CD4-positive, CD25-positive, alpha-beta regulatory T cell (primary cell): ENCODE measurements at regions not wholly inside any gene's neighbourhood (a gene's known extent, or its start where the extent isn't known, plus 50 kb on each side); places are given as distances from the start of the nearest gene placed in this dataset.

Experiments
- ATAC-seq, 2 donors: fragments of 150-1000 bp; cut with Tn5 transposase; one replicate each; pipeline ENCODE4 v1.10.0; 2021; ENCODE audit warnings: low read depth in 2 of 2, moderate number of reproducible peaks in 2 of 2, moderate library complexity in 1 of 2
- DNase-seq, 3 donors: peaks; one replicate each; pipeline versions ENCODE4 v3.0.0 to v3.0.0-alpha.2; 2012 to 2022; ENCODE audit warnings: mixed read lengths in 1 of 3
- H3K27ac ChIP-seq: one replicate; pipeline ENCODE4 v1.7.0; 2013; ENCODE audit warnings: mild to moderate bottlenecking, low read length; ENCODE audit not compliant: insufficient read depth, poor library complexity, severe bottlenecking
- H3K27me3 ChIP-seq: one replicate; pipeline ENCODE4 v1.7.0; 2013; ENCODE audit warnings: low read length; ENCODE audit not compliant: control insufficient read depth, insufficient read depth
- H3K36me3 ChIP-seq: one replicate; pipeline ENCODE4 v1.7.0; 2013; ENCODE audit warnings: mild to moderate bottlenecking, low read length, moderate library complexity; ENCODE audit not compliant: control insufficient read depth, insufficient read depth
- H3K4me1 ChIP-seq: 2 replicates; pipeline ENCODE4 v1.7.0; 2013; ENCODE audit warnings: mild to moderate bottlenecking, low read length; ENCODE audit not compliant: insufficient read depth, control insufficient read depth, poor library complexity, severe bottlenecking
- H3K4me3 ChIP-seq: one replicate; pipeline ENCODE4 v1.7.0; 2013; ENCODE audit warnings: low read depth, mild to moderate bottlenecking, low read length, moderate library complexity
- H3K9me3 ChIP-seq, 2 experiments: 1 replicate in 1 of 2; 2 replicates in 1 of 2; pipeline ENCODE4 v1.7.0; 2013; ENCODE audit warnings: low read length in 2 of 2, mild to moderate bottlenecking in 1 of 2, moderate library complexity in 1 of 2; ENCODE audit not compliant: control insufficient read depth in 2 of 2
- H3K27ac Mint-ChIP-seq, 3 donors: one replicate each; pipeline ENCODE4 v1.8.0; 2020 to 2022; ENCODE audit warnings: mild to moderate bottlenecking in 3 of 3, mixed read lengths in 3 of 3, moderate library complexity in 2 of 3
- H3K27me3 Mint-ChIP-seq: one replicate; pipeline ENCODE4 v1.8.0; 2022; ENCODE audit warnings: mild to moderate bottlenecking, mixed read lengths
- H3K36me3 Mint-ChIP-seq: one replicate; pipeline ENCODE4 v1.8.0; 2020; ENCODE audit warnings: mixed read lengths
- H3K4me1 Mint-ChIP-seq, 4 donors: one replicate each; pipeline ENCODE4 v1.8.0; 2020 to 2022; ENCODE audit warnings: mixed read lengths in 4 of 4, mild to moderate bottlenecking in 1 of 4
- H3K4me3 Mint-ChIP-seq, 4 donors: one replicate each; pipeline ENCODE4 v1.8.0; 2020 to 2022; ENCODE audit warnings: mild to moderate bottlenecking in 4 of 4, mixed read lengths in 4 of 4, moderate library complexity in 3 of 4
- H3K9me3 Mint-ChIP-seq, 7 donors: one replicate each; pipeline ENCODE4 v1.8.0; 2020 to 2022; ENCODE audit warnings: mixed read lengths in 7 of 7, mild to moderate bottlenecking in 3 of 7, moderate library complexity in 2 of 7

- H3K36me3 ChIP-seq = no peaks in the 10 kb centered on the region
- no peak for ATAC-seq
- Mint-ChIP-seq H3K27me3 (no peaks in the 10 kb centered on the region), H3K9me3 (peaks cover 0 to 10% (median 3%) of the 10 kb centered on the region in 7 donors), H3K4me3 (no peak overlapping the region), H3K36me3 (no peaks in the 10 kb centered on the region), H3K4me1 (peaks cover 0 to 7% (median 0%) of the 10 kb centered on the region in 4 donors), H3K27ac (no peak overlapping the region)
- no peaks in the 10 kb centered on the region for H3K27me3 ChIP-seq
- H3K4me3 ChIP-seq = no peak overlapping the region
- peak in 1 of 3 donors; percentile 26 for DNase-seq
- no peak overlapping the region for H3K27ac ChIP-seq
- no peaks in the 10 kb centered on the region for H3K4me1 ChIP-seq
- peaks cover 0 to 2% of the 10 kb centered on the region in 2 experiments for H3K9me3 ChIP-seq
Observed at GRCh38 chr13:32917504-32917903, 98.7 kb upstream of the KL start.

- no peaks in the 10 kb centered on the region for H3K9me3 ChIP-seq
- H3K27me3 Mint-ChIP-seq = peaks cover 10% of the 10 kb centered on the region
- H3K4me1 ChIP-seq = no peaks in the 10 kb centered on the region
- H3K27ac ChIP-seq = no peak overlapping the region
- no peak overlapping the region for H3K27ac Mint-ChIP-seq
- no peaks in the 10 kb centered on the region for H3K36me3 ChIP-seq
- H3K4me1 Mint-ChIP-seq = no peaks in the 10 kb centered on the region
- H3K27me3 ChIP-seq = no peaks in the 10 kb centered on the region
- no peaks in the 10 kb centered on the region for H3K9me3 Mint-ChIP-seq
- no peak overlapping the region for H3K4me3 ChIP-seq
- ATAC-seq (no peak), DNase-seq (no peak)
- no peak overlapping the region for H3K4me3 Mint-ChIP-seq
- H3K36me3 Mint-ChIP-seq = no peaks in the 10 kb centered on the region
Observed at GRCh38 chr13:32923725-32924124, 92.5 kb upstream of the KL start.

- H3K27me3 Mint-ChIP-seq = peaks cover 10% of the 10 kb centered on the region
- H3K9me3 Mint-ChIP-seq = no peaks in the 10 kb centered on the region
- no peak for DNase-seq
- no peak overlapping the region for H3K27ac ChIP-seq
- H3K4me1 Mint-ChIP-seq = no peaks in the 10 kb centered on the region
- no peaks in the 10 kb centered on the region for H3K36me3 Mint-ChIP-seq
- H3K4me1 ChIP-seq = no peaks in the 10 kb centered on the region
- H3K27me3 ChIP-seq = no peaks in the 10 kb centered on the region
- H3K36me3 ChIP-seq = no peaks in the 10 kb centered on the region
- no peak for ATAC-seq
- H3K9me3 ChIP-seq = no peaks in the 10 kb centered on the region
- H3K4me3 ChIP-seq = no peak overlapping the region
- no peak overlapping the region for H3K27ac Mint-ChIP-seq
- H3K4me3 Mint-ChIP-seq = no peak overlapping the region
Observed at GRCh38 chr13:32924886-32925285, 91.3 kb upstream of the KL start.

- Histone ChIP-seq H3K4me1 (no peaks in the 10 kb centered on the region), H3K27me3 (no peaks in the 10 kb centered on the region), H3K4me3 (no peak overlapping the region), H3K27ac (no peak overlapping the region), H3K36me3 (no peaks in the 10 kb centered on the region), H3K9me3 (no peaks in the 10 kb centered on the region)
- peaks cover 0 to 2% (median 0%) of the 10 kb centered on the region in 7 donors for H3K9me3 Mint-ChIP-seq
- no peaks in the 10 kb centered on the region for H3K36me3 Mint-ChIP-seq
- H3K4me3 Mint-ChIP-seq = no peak overlapping the region
- ATAC-seq (no peak), DNase-seq (no peak)
- H3K4me1 Mint-ChIP-seq = no peaks in the 10 kb centered on the region
- peaks cover 10% of the 10 kb centered on the region for H3K27me3 Mint-ChIP-seq
- no peak overlapping the region for H3K27ac Mint-ChIP-seq
Observed at GRCh38 chr13:32925506-32925905, 90.7 kb upstream of the KL start.

- no peak overlapping the region for H3K4me3 ChIP-seq
- no peaks in the 10 kb centered on the region for H3K4me1 ChIP-seq
- DNase-seq (no peak), ATAC-seq (no peak)
- Mint-ChIP-seq H3K4me3 (no peak overlapping the region), H3K27me3 (peaks cover 11% of the 10 kb centered on the region), H3K9me3 (peaks cover 0 to 15% (median 6%) of the 10 kb centered on the region in 7 donors), H3K36me3 (peaks cover 4% of the 10 kb centered on the region), H3K4me1 (no peaks in the 10 kb centered on the region), H3K27ac (no peak overlapping the region)
- no peaks in the 10 kb centered on the region for H3K36me3 ChIP-seq
- peaks cover 5% of the 10 kb centered on the region for H3K27me3 ChIP-seq
- H3K9me3 ChIP-seq = no peaks in the 10 kb centered on the region
- H3K27ac ChIP-seq = no peak overlapping the region
Observed at GRCh38 chr13:32932376-32932775, 83.8 kb upstream of the KL start.

- H3K9me3 Mint-ChIP-seq = peaks cover 0 to 6% (median 3%) of the 10 kb centered on the region in 7 donors
- no peak for ATAC-seq
- H3K4me1 Mint-ChIP-seq = no peaks in the 10 kb centered on the region
- H3K36me3 Mint-ChIP-seq = peaks cover 4% of the 10 kb centered on the region
- no peak overlapping the region for H3K4me3 Mint-ChIP-seq
- Histone ChIP-seq H3K27ac (no peak overlapping the region), H3K9me3 (no peaks in the 10 kb centered on the region), H3K36me3 (no peaks in the 10 kb centered on the region), H3K4me1 (no peaks in the 10 kb centered on the region), H3K27me3 (peaks cover 6% of the 10 kb centered on the region), H3K4me3 (no peak overlapping the region)
- peaks cover 12% of the 10 kb centered on the region for H3K27me3 Mint-ChIP-seq
- DNase-seq = no peak
- H3K27ac Mint-ChIP-seq = no peak overlapping the region
Observed at GRCh38 chr13:32936716-32937115, 79.5 kb upstream of the KL start.

GRCh38 chr13:32938314-32938713 lies 77.9 kb upstream of the KL start:
- peaks cover 10% of the 10 kb centered on the region for H3K27me3 Mint-ChIP-seq
- Histone ChIP-seq H3K4me3 (no peak overlapping the region), H3K36me3 (no peaks in the 10 kb centered on the region), H3K4me1 (no peaks in the 10 kb centered on the region), H3K27me3 (peaks cover 3% of the 10 kb centered on the region), H3K27ac (no peak overlapping the region), H3K9me3 (no peaks in the 10 kb centered on the region)
- peaks cover 0 to 4% (median 0%) of the 10 kb centered on the region in 7 donors for H3K9me3 Mint-ChIP-seq
- H3K4me1 Mint-ChIP-seq = no peaks in the 10 kb centered on the region
- no peaks in the 10 kb centered on the region for H3K36me3 Mint-ChIP-seq
- H3K27ac Mint-ChIP-seq = no peak overlapping the region
- no peak overlapping the region for H3K4me3 Mint-ChIP-seq
- DNase-seq (no peak), ATAC-seq (no peak)

GRCh38 chr13:32938907-32939306 lies 77.3 kb upstream of the KL start:
- Mint-ChIP-seq H3K4me3 (no peak overlapping the region), H3K9me3 (peaks cover 0 to 2% (median 0%) of the 10 kb centered on the region in 7 donors), H3K36me3 (no peaks in the 10 kb centered on the region)

More at GRCh38 chr13:32938907-32939306, 77.3 kb upstream of the KL start:
- ATAC-seq (no peak), DNase-seq (no peak)
- Mint-ChIP-seq H3K27ac (no peak overlapping the region), H3K27me3 (peaks cover 10% of the 10 kb centered on the region), H3K4me1 (no peaks in the 10 kb centered on the region)
- Histone ChIP-seq H3K4me3 (no peak overlapping the region), H3K4me1 (no peaks in the 10 kb centered on the region), H3K9me3 (no peaks in the 10 kb centered on the region), H3K27ac (no peak overlapping the region), H3K27me3 (peaks cover 2% of the 10 kb centered on the region), H3K36me3 (no peaks in the 10 kb centered on the region)
